Tibial nerve (tissue), 4 donors: ENCODE measurements at regions not wholly inside any gene's neighbourhood (a gene's known extent, or its start where the extent isn't known, plus 50 kb on each side); places are given as distances from the start of the nearest gene placed in this dataset.

Experiments
- CTCF ChIP-seq, 5 experiments: fragments of 200-600 bp in 3 of 5; fragments of 450-650 bp in 2 of 5; sonication (generic) in 3 of 5; IDR thresholded peaks; one replicate each; pipeline ENCODE4 v1.5.1; 2016 to 2019; ENCODE audit warnings: antibody characterized with exemption in 5 of 5, mild to moderate bottlenecking in 3 of 5, moderate library complexity in 2 of 5
- EP300 ChIP-seq, 2 donors: sonication (generic); formaldehyde crosslinking; IDR thresholded peaks; one replicate each; pipeline ENCODE4 v1.6.1; 2017; ENCODE audit warnings: antibody characterized with exemption in 2 of 2, mild to moderate bottlenecking in 1 of 2
- POLR2A ChIP-seq, 2 donors: fragments of 450-650 bp; IDR thresholded peaks; one replicate each; pipeline ENCODE4 v1.6.1; 2017; ENCODE audit warnings: antibody characterized with exemption in 2 of 2, mild to moderate bottlenecking in 2 of 2, moderate library complexity in 2 of 2

GRCh38 chr7:34327681-34328080 lies 330.3 kb upstream of the NPSR1 start:
- TF ChIP-seq POLR2A (IDR thresholded peaks at IDR 0.05) (no peak), CTCF (IDR thresholded peaks at IDR 0.05) (no peak), EP300 (IDR thresholded peaks at IDR 0.05) (no peak)
